HG03039 (cell line): ENCODE measurements at regions not wholly inside any gene's neighbourhood (a gene's known extent, or its start where the extent isn't known, plus 50 kb on each side); places are given as distances from the start of the nearest gene placed in this dataset.

ENCODE experiments used
- ATAC-seq: cut with Tn5 transposase; IDR thresholded peaks from one replicate; pipeline ENCODE4 v1.9.1; 2021; ENCODE audit warnings: mild to moderate bottlenecking, moderate library complexity; ENCODE audit not compliant: unreplicated experiment

- no peak for ATAC-seq
Observed at GRCh38 chr12:43126652-43127375, 425.2 kb downstream of the ADAMTS20 start.

- no peak for ATAC-seq
Observed at GRCh38 chr12:43123461-43123860, 428.5 kb downstream of the ADAMTS20 start.

DNA sequence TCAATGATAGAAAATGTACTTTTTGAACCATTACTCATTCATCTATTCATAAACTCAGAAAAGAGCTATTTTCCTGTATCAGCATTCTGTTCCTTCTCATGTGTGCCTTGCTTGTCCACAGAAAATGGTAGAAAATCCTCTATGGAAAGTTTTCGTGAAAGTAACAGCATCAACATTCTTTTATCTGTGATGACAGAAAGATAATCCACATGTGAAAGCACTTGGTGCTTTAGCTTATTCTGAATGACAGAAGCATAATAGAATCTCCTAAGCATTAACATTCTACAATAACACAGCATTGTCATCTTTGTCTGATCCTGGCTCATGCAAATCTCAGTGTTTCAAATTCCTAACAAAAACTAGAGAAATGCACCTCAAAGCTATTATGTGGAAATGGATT lies 431.9 kb downstream of the ADAMTS20 start:
- no peak for ATAC-seq

GRCh38 chr12:43118881-43119280 lies 433.1 kb downstream of the ADAMTS20 start:
- ATAC-seq: no peak

DNA sequence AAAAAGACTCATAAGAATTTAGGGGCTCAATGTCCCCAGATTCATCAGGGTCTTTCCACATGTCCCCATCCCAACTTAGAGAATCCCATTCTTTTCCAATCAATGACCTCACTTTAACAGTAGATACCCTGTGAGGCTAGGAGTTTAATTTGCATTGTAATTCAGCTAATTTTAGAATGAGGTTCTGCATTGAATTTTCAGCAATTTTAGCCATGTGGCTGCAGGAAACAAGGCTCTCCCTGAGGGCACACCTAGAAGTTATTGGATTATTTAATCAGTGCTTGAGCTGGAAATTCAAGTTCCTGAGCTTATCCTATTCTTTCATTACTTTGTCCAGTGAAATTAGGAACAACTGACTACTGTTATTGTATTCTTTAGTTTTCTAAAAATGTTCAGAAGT lies 433.8 kb downstream of the ADAMTS20 start:
- no peak for ATAC-seq

- ATAC-seq: no peak
Observed at GRCh38 chr12:43117226-43117930, 434.6 kb downstream of the ADAMTS20 start.

- no peak for ATAC-seq
Observed at GRCh38 chr12:43115441-43116160, 436.4 kb downstream of the ADAMTS20 start.

DNA sequence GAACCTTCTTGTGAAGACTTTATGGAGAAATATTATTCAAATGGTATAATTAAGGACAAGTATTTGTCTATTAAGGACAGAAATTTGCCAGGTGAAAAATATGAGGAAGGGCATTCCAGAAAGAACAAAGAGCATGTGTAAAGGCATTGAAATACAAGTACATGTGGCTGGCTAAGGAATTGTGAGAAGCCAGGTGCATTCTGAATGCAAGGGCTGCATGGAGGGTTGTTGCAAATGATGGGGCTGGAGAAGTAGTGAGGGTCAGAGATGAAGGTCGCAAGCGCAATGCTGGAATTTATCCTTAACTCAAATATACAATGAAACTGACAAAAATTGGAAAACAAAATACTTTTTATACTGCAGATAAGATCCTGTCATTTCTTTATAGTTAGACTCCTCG lies 437.7 kb downstream of the ADAMTS20 start:
- ATAC-seq: no peak

DNA sequence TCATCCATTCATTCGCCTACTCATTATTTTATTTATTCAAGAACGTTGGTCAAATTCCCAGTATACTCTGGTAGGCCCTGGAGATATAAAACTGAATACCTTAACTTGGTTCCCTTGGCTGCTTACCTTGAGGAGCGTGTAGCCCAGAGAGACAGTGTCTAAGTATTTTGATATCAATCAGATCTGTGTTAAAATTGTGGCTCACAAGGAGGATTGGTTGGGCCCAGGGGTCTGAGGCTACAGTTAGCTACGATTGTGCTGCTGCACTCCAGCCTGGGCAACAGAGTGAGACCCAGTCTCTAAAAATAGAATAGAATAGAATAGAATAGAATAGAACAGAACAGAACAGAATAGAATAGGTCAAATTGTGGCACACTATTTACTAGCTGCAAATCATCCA lies 438.4 kb downstream of the ADAMTS20 start:
- ATAC-seq: no peak

- no peak for ATAC-seq
Observed at GRCh38 chr12:43113135-43113534, 438.9 kb downstream of the ADAMTS20 start.

- no peak for ATAC-seq
Observed at GRCh38 chr12:43112101-43112920, 439.7 kb downstream of the ADAMTS20 start.

- no peak for ATAC-seq
Observed at GRCh38 chr12:43111608-43112007, 440.4 kb downstream of the ADAMTS20 start.

- ATAC-seq: no peak
Observed at GRCh38 chr12:43109631-43110345, 442.2 kb downstream of the ADAMTS20 start.

- ATAC-seq: no peak
Observed at GRCh38 chr12:43108656-43109055, 443.3 kb downstream of the ADAMTS20 start.

DNA sequence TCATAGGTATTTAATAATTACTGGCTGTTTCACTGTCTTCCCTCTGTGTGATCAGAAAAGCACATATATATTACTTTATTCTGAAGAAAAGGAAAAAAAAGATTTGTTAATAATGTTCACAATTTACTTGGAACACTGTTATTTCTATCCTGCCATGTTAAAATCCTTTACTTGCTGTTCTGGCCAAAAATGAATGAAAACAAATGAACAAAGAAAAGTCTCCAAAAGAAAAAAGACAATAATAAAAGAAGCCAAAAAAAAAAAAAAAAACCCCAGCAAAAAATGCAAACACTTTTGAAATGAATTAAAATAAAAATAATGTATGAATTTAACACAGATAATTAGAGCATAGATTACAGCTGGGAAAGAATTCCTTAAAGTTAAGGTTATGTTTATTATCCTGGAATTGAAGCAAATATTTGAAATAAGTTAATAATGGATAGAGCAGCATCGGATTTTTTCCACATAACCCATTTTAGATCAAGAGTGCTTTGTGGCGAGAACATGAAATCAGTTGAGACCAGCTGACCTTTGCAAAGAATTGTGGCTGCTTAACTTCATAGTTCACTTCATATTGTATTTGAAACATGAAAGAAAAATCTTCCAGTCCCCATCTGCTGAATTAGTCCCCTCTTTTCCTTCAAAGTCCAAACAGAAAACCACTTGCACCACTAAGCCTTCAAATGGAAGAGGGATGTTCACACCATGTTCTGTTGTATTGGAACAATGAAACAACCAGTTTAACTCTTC lies 444.8 kb downstream of the ADAMTS20 start:
- no peak for ATAC-seq

DNA sequence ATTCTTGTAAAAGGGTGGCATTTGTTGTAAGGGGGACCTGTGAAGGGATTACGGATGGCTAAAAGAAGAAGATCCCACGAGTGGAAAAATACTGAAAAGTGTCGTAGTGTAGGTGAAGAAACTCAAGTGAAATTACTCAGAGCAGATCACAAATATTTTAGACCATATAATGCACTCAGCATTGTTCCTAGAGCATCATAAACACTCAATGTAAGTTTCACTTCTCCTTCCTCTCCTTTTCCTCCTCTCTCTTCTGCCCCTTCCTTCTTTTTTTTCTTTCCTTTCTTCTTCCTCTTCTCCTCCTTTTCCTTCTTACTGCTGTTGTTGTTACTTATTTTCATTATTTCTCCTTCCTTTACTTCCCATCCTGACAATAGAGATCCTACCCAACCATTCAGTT lies 445.6 kb downstream of the ADAMTS20 start:
- no peak for ATAC-seq

DNA sequence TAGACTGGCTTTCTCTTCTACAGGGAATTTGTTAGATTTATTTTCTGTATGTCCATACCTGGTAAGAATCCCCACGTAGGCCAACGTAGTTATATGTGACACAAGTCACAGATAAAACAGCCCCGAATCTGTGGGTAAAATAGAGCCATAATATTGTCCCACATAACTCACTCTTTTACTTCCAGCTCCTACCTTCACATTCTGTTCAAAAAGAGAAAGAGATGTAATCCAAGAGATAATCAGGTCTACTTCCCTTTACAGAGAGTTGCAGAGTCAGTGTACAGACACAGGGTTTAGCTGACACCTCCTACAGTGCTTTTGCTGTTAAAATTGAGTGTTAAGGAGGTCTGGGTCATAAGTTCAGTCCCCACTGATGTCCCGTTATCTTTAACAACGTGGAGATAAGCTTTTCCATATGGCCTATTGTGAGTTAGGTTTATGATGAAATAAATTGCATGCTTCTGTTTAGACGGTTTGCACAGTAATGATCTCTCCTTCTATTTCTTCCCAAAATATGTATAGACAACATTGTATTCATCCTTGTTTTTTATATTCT lies 446.5 kb downstream of the ADAMTS20 start:
- ATAC-seq: no peak

- no peak for ATAC-seq
Observed at GRCh38 chr12:43104494-43104893, 447.5 kb downstream of the ADAMTS20 start.

DNA sequence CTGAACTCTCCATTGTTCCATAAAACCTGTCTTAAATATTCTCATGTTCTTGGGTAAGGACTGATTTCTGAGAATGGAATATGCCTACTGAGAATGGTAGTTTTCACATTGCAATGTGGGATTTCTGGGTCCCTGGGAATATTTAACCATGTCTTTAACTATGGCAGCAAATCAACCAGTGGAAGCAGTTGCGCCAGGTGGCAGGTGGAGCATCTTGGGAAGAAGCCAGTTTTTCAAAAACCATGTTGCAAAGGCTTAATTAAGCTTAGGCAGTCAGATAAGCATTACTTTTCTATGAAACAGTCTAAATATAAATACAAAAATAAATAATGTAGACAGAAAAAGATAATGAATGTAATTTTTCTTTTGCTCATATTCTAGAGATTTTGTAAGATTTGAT lies 448.1 kb downstream of the ADAMTS20 start:
- ATAC-seq: no peak
